ENCODE measurements at regions not wholly inside any gene's neighbourhood (a gene's known extent, or its start where the extent isn't known, plus 50 kb on each side); places are given as distances from the start of the nearest gene placed in this dataset.

- DNase-seq (ENCODE audit: low read depth in 1 of 2, low spot score in 1 of 2) = no peak
- Histone ChIP-seq H3K4me3 (replicated peaks; ENCODE audit: insufficient read depth, low read length) (no peak overlapping the region), H3K27ac (replicated peaks) (no peak overlapping the region), H3K27me3 (ENCODE audit: insufficient read depth, poor library complexity, severe bottlenecking) (no peaks in the 10 kb centered on the region)
- no peak for TF ChIP-seq REST (IDR thresholded peaks at IDR 0.05; ENCODE audit: insufficient replicate concordance, low read depth)
- no peak for TF ChIP-seq CTCF (IDR thresholded peaks at IDR 0.05; ENCODE audit: insufficient read depth, low read length)
- TF ChIP-seq GABPA (IDR thresholded peaks at IDR 0.05; ENCODE audit: low read depth) = no peak
- no peak for TF ChIP-seq SPI1 (IDR thresholded peaks at IDR 0.05; ENCODE audit: borderline replicate concordance, low read depth)
- TF ChIP-seq POLR2AphosphoS5 (IDR thresholded peaks at IDR 0.05; ENCODE audit: low read depth) = no peak
Measured at GRCh38 chr9:26244661-26245451, 566.6 kb upstream of the TUSC1 start.

GRCh38 chr9:26243726-26244125 is 565.5 kb upstream of the TUSC1 start:
- Histone ChIP-seq H3K27me3 (ENCODE audit: insufficient read depth, poor library complexity, severe bottlenecking) (no peaks in the 10 kb centered on the region), H3K27ac (replicated peaks) (no peak overlapping the region), H3K4me3 (replicated peaks; ENCODE audit: insufficient read depth, low read length) (no peak overlapping the region)
- DNase-seq (ENCODE audit: low read depth in 1 of 2, low spot score in 1 of 2) = no peak
- TF ChIP-seq REST (IDR thresholded peaks at IDR 0.05; ENCODE audit: insufficient replicate concordance, low read depth) (no peak), POLR2AphosphoS5 (IDR thresholded peaks at IDR 0.05; ENCODE audit: low read depth) (no peak), GABPA (IDR thresholded peaks at IDR 0.05; ENCODE audit: low read depth) (no peak), SPI1 (IDR thresholded peaks at IDR 0.05; ENCODE audit: borderline replicate concordance, low read depth) (no peak), CTCF (IDR thresholded peaks at IDR 0.05; ENCODE audit: insufficient read depth, low read length) (no peak)

GRCh38 chr9:26243029-26243697 is 564.9 kb upstream of the TUSC1 start:
- no peak for TF ChIP-seq CTCF (IDR thresholded peaks at IDR 0.05; ENCODE audit: insufficient read depth, low read length)
- TF ChIP-seq POLR2AphosphoS5 (IDR thresholded peaks at IDR 0.05; ENCODE audit: low read depth) = no peak
- no peak for TF ChIP-seq SPI1 (IDR thresholded peaks at IDR 0.05; ENCODE audit: borderline replicate concordance, low read depth)
- TF ChIP-seq REST (IDR thresholded peaks at IDR 0.05; ENCODE audit: insufficient replicate concordance, low read depth) = no peak
- no peak for TF ChIP-seq GABPA (IDR thresholded peaks at IDR 0.05; ENCODE audit: low read depth)
- H3K27ac ChIP-seq (replicated peaks) = no peak overlapping the region

More at GRCh38 chr9:26243029-26243697, 564.9 kb upstream of the TUSC1 start:
- Histone ChIP-seq H3K27me3 (ENCODE audit: insufficient read depth, poor library complexity, severe bottlenecking) (no peaks in the 10 kb centered on the region), H3K4me3 (replicated peaks; ENCODE audit: insufficient read depth, low read length) (no peak overlapping the region)
- no peak for DNase-seq (ENCODE audit: low read depth in 1 of 2, low spot score in 1 of 2)
